ENCODE measurements at regions not wholly inside any gene's neighbourhood (a gene's known extent, or its start where the extent isn't known, plus 50 kb on each side); places are given as distances from the start of the nearest gene placed in this dataset.
"Not testable (repeated sequence)": the region's sequence is repeated elsewhere in the genome, so short reads cannot be mapped to it uniquely, and the experiment has no call there.

- H3K27ac ChIP-seq = no peak overlapping the region
- TF ChIP-seq, protein P1, sequence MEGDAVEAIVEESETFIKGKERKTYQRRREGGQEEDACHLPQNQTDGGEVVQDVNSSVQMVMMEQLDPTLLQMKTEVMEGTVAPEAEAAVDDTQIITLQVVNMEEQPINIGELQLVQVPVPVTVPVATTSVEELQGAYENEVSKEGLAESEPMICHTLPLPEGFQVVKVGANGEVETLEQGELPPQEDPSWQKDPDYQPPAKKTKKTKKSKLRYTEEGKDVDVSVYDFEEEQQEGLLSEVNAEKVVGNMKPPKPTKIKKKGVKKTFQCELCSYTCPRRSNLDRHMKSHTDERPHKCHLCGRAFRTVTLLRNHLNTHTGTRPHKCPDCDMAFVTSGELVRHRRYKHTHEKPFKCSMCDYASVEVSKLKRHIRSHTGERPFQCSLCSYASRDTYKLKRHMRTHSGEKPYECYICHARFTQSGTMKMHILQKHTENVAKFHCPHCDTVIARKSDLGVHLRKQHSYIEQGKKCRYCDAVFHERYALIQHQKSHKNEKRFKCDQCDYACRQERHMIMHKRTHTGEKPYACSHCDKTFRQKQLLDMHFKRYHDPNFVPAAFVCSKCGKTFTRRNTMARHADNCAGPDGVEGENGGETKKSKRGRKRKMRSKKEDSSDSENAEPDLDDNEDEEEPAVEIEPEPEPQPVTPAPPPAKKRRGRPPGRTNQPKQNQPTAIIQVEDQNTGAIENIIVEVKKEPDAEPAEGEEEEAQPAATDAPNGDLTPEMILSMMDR (conservative IDR thresholded peaks at IDR 0.05) = no peak
- no peak for TF ChIP-seq ZFX (IDR thresholded peaks at IDR 0.05)
Observed at GRCh38 chr15:89004726-89005030, 83.6 kb upstream of the ABHD2 start.

- not testable (repeated sequence) for H3K27ac ChIP-seq
Observed at GRCh38 chr15:89007527-89007926, 80.7 kb upstream of the ABHD2 start.

- TF ChIP-seq ZFX (IDR thresholded peaks at IDR 0.05) = no peak
- TF ChIP-seq, protein P1 (conservative IDR thresholded peaks at IDR 0.05) = no peak
- no peak overlapping the region for H3K27ac ChIP-seq
Observed at GRCh38 chr15:89007989-89008388, 80.3 kb upstream of the ABHD2 start.

DNA sequence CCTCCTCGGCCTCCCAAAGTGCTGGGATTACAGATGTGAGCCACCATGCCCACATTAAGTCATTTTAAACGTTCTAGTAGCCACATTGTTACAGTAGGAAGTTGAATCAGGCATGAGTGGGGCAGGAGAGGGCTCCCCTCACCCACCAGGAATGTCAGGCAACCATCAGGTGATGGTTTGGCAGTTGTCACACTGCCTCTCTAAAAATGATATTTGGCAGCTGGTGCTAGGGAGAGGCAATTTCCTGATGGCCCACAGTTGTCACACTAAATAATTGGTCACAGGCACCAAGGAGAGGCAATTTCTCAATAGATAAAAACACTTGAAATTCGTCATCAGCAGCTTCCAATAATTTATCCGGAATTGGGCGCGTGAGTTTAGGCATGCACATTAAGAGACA is 79.2 kb upstream of the ABHD2 start:
- no peak for TF ChIP-seq ZFX (IDR thresholded peaks at IDR 0.05)

DNA sequence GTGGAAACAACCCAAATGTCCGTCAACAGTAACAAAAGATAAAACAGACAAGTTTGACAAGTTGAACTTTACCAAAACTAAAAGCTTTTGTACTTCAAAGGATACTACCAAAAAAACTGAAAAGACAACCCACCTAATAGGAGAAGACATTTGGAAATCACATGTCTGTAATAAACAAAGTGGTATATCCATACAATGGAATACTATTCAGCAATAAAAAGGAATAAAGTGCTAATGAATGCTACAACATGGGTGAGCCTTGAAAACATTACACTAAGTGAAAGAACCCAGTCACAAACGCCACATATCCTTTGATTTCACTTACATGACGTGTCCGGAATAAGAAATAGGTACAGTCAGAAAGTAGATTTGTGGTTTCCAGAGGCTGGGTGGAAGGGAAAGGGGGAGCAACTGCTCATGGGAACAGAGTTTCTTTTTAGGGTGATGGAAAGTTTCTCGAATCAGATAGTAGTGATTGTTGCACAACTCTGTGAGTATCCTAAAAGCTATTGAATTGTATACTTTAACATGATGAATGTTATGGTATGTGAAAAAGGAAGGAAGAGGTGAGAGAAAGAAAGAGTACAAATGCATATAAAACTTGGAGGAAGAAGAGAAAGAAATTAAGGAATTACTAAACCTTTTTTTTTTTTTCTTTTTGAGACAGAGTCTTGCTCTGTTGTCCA is 72.7 kb upstream of the ABHD2 start:
- H3K27ac ChIP-seq = no peak overlapping the region
- TF ChIP-seq, protein P1 (conservative IDR thresholded peaks at IDR 0.05) = no peak
- TF ChIP-seq ZFX (IDR thresholded peaks at IDR 0.05) = no peak

More for the DNA sequence above, 79.2 kb upstream of the ABHD2 start:
- no peak overlapping the region for H3K27ac ChIP-seq

DNA sequence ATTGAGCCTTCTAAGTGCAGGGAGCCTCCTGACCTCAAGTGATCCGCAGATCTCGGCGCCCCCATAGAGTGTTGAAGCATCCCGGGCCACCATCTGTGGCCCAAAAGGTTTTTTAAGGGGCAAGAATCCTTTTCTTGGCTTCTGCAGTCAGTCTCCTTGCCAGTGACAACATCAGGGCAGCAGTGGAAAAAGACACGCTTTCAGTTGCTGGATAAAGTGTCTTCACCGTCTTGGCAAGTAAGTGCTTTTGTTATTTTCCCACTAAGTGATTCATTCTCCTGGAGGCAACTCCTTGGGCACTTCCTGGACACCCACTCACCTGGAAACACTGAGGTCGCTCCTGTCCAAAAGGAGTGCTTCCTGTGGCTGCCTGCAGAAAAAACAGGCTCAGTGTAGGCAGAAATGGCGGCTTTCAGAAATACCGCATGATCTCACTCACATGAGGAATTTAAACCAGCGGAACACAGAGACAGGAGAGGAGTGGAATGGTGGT is 71.7 kb upstream of the ABHD2 start:
- no peak overlapping the region for H3K27ac ChIP-seq
- TF ChIP-seq, protein P1 (conservative IDR thresholded peaks at IDR 0.05) = no peak
- no peak for TF ChIP-seq ZFX (IDR thresholded peaks at IDR 0.05)

DNA sequence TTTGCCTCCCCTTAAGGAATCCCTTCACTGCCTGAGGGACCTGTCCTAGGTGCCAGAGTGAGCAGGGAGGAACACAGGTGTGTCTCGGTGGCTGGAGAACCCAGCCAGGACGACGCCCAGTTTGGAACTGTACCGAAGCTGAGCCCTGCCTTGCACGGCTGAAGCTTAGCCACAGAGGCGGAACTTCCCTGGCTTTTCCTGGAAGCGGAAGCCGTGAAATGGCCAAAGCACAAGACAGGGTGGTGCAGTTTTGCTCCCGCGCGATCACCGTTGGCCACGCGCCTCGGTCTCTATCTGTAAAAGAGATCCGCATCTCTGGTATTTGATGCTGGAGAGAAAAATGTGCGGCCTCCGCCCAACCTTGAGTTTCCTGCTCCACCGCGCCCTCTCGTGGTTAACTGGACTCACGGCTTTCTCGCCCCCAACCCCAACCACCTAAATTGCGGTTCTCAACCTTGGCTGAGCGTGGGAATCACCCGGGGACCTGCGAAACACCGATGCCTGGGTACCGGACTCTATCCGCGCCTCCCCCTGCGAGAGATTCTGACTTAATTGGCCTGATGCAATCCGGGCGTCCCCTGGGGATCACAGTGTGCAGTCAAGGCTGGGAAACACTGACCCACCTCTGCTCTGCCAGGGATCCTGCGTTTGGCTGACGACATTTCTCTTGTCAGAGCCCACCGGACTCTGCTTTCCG is 70.7 kb upstream of the ABHD2 start:
- TF ChIP-seq, protein P1 (conservative IDR thresholded peaks at IDR 0.05) = peak; percentile 96
- TF ChIP-seq ZFX (IDR thresholded peaks at IDR 0.05) = no peak
- H3K27ac ChIP-seq = peak overlapping the region; percentile 8; the same call in 1 of the 2 replicates

DNA sequence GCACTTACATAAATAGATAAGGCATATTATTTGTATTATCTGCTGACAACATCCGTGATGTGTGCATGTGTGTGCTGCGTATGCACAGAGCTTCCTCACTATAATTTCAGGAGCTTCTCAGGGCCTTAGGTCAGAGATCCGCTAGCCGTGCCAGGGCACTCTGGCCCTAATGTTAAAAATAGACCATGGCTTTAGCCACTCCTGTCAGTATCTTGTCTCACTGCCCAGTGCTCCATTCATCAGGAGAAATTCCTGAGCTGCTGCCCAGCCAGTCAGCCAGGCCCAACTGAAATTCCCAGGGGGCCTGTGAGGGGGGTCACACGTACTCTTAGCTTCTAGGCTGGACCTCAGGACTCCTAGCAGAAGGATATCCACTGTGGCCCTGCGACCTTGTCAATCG is 70.0 kb upstream of the ABHD2 start:
- no peak for TF ChIP-seq ZFX (IDR thresholded peaks at IDR 0.05)
- TF ChIP-seq, protein P1 (conservative IDR thresholded peaks at IDR 0.05) = no peak

More for the DNA sequence above, 70.0 kb upstream of the ABHD2 start:
- H3K27ac ChIP-seq = peak overlapping the region; percentile 10; the same call in 1 of the 2 replicates
